HUES6 (cell line): ENCODE measurements at regions not wholly inside any gene's neighbourhood (a gene's known extent, or its start where the extent isn't known, plus 50 kb on each side); places are given as distances from the start of the nearest gene placed in this dataset.

ENCODE experiments used
- H3K27ac ChIP-seq: 2 replicates; pipeline ENCODE4 v1.7.0; 2013; ENCODE audit warnings: low read depth, mild to moderate bottlenecking, low read length, inconsistent platforms
- H3K27me3 ChIP-seq: 2 replicates; pipeline ENCODE4 v1.6.1; 2013; ENCODE audit warnings: low read length; ENCODE audit not compliant: control insufficient read depth, insufficient read depth
- H3K36me3 ChIP-seq: 2 replicates; pipeline ENCODE4 v1.6.1; 2013; ENCODE audit warnings: low read length; ENCODE audit not compliant: control insufficient read depth, insufficient read depth
- H3K4me1 ChIP-seq: 2 replicates; pipeline ENCODE4 v1.6.1; 2013; ENCODE audit warnings: low read length; ENCODE audit not compliant: control insufficient read depth, insufficient read depth
- H3K4me3 ChIP-seq: 2 replicates; pipeline ENCODE4 v1.5.1; 2013; ENCODE audit warnings: low read depth, low read length
- H3K9ac ChIP-seq: one replicate; pipeline ENCODE4 v1.6.1; 2013; ENCODE audit warnings: mild to moderate bottlenecking, low read length
- H3K9me3 ChIP-seq: 2 replicates; pipeline ENCODE4 v1.6.1; 2013; ENCODE audit warnings: low read depth, low read length; ENCODE audit not compliant: control insufficient read depth, insufficient read depth

- Histone ChIP-seq H3K9ac (no peak overlapping the region), H3K27ac (no peak overlapping the region), H3K4me1 (peaks cover 30% of the 10 kb centered on the region), H3K4me3 (no peak overlapping the region), H3K36me3 (no peaks in the 10 kb centered on the region; the same call in 1 of the 2 replicates), H3K9me3 (peaks cover 2% of the 10 kb centered on the region; the same call in 1 of the 2 replicates), H3K27me3 (no peaks in the 10 kb centered on the region)
Observed at GRCh38 chr2:156728328-156728727, 292.1 kb downstream of the GPD2 start.

GRCh38 chr2:156731506-156731905 lies 295.3 kb downstream of the GPD2 start:
- Histone ChIP-seq H3K9me3 (peaks cover 2% of the 10 kb centered on the region; the same call in 1 of the 2 replicates), H3K27me3 (no peaks in the 10 kb centered on the region), H3K4me1 (peaks cover 29% of the 10 kb centered on the region), H3K9ac (no peak overlapping the region), H3K27ac (no peak overlapping the region), H3K4me3 (no peak overlapping the region), H3K36me3 (no peaks in the 10 kb centered on the region; the same call in 1 of the 2 replicates)

DNA sequence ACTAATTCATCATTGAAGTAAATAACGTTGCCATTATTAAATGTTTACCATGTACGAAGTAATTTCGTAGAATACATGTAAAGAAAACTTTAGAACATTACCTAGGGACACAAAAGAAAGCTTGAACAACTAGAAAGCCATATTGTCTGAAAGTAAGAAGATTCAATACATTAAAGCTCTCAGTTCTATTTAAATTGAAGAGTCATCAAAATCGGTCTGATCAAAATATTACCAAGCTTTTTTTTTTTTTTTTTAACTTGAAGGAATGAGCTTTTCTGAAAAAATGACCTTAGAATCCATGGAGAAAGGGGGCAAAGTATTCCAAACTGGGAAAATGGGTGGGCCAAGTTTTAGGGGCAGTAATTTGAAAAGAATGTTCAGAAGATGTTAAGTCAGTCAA lies 300.8 kb downstream of the GPD2 start:
- H3K27me3 ChIP-seq: no peaks in the 10 kb centered on the region
- no peak overlapping the region for H3K27ac ChIP-seq
- no peak overlapping the region for H3K9ac ChIP-seq
- no peak overlapping the region for H3K4me3 ChIP-seq
- no peaks in the 10 kb centered on the region for H3K36me3 ChIP-seq
- peaks cover 10% of the 10 kb centered on the region for H3K4me1 ChIP-seq
- H3K9me3 ChIP-seq: no peaks in the 10 kb centered on the region

- no peaks in the 10 kb centered on the region for H3K9me3 ChIP-seq
- no peaks in the 10 kb centered on the region for H3K36me3 ChIP-seq
- no peak overlapping the region for H3K27ac ChIP-seq
- H3K4me1 ChIP-seq: peaks cover 8% of the 10 kb centered on the region
- H3K4me3 ChIP-seq: no peak overlapping the region
- no peak overlapping the region for H3K9ac ChIP-seq
- H3K27me3 ChIP-seq: no peaks in the 10 kb centered on the region
Observed at GRCh38 chr2:156739301-156739700, 303.1 kb downstream of the GPD2 start.

GRCh38 chr2:156745619-156746018 lies 309.4 kb downstream of the GPD2 start:
- Histone ChIP-seq H3K9me3 (no peaks in the 10 kb centered on the region), H3K4me3 (no peak overlapping the region), H3K9ac (no peak overlapping the region), H3K27ac (no peak overlapping the region), H3K36me3 (no peaks in the 10 kb centered on the region), H3K4me1 (peaks cover 12% of the 10 kb centered on the region), H3K27me3 (no peaks in the 10 kb centered on the region)

GRCh38 chr2:156748221-156748620 lies 312.0 kb downstream of the GPD2 start:
- Histone ChIP-seq H3K27me3 (no peaks in the 10 kb centered on the region), H3K9me3 (no peaks in the 10 kb centered on the region), H3K27ac (no peak overlapping the region), H3K4me1 (peaks cover 20% of the 10 kb centered on the region), H3K9ac (no peak overlapping the region), H3K4me3 (no peak overlapping the region), H3K36me3 (no peaks in the 10 kb centered on the region)

DNA sequence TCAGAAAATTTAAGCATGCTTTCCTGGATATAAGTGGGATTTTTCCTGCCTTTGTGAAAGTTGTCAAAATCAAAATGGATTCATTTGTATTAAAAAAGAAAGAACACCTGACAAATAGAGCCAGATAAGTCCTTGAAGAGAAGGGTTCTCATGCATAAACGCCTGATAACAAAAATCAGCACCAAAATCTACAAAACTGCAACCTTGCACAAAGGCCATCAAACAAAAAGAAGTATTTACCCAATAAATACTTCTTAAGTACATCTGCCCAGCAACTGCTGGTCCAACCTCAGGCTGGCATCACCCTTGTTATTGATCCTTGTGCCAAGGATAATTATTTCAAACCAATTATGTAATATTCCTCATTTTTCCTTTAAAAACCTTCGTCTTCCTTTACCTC lies 315.9 kb downstream of the GPD2 start:
- H3K36me3 ChIP-seq: no peaks in the 10 kb centered on the region
- H3K9ac ChIP-seq: no peak overlapping the region
- H3K27me3 ChIP-seq: no peaks in the 10 kb centered on the region
- H3K4me3 ChIP-seq: no peak overlapping the region
- H3K9me3 ChIP-seq: no peaks in the 10 kb centered on the region
- H3K4me1 ChIP-seq: peaks cover 15% of the 10 kb centered on the region
- H3K27ac ChIP-seq: no peak overlapping the region

DNA sequence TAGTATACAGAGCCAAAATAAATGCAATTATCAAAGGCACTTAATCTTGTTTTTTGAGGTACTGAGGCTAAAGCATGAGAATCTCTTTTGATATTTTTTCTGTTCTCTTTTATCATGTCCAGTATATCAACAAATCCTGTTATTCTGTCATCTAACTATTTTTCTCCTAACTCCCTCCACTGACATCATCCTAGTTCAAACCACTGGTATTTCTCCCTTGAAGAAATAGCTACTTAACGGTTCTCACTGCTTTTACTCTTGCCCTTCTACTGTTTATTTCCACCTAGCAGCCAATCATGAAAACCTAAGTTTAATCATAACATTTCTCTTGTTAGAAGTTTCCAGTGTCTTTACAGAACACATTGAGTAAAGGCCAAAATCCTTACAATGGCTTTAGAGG lies 317.6 kb downstream of the GPD2 start:
- Histone ChIP-seq H3K4me3 (no peak overlapping the region), H3K9me3 (no peaks in the 10 kb centered on the region), H3K27me3 (no peaks in the 10 kb centered on the region), H3K9ac (no peak overlapping the region), H3K27ac (no peak overlapping the region), H3K36me3 (no peaks in the 10 kb centered on the region), H3K4me1 (peaks cover 8% of the 10 kb centered on the region; the same call in 1 of the 2 replicates)

DNA sequence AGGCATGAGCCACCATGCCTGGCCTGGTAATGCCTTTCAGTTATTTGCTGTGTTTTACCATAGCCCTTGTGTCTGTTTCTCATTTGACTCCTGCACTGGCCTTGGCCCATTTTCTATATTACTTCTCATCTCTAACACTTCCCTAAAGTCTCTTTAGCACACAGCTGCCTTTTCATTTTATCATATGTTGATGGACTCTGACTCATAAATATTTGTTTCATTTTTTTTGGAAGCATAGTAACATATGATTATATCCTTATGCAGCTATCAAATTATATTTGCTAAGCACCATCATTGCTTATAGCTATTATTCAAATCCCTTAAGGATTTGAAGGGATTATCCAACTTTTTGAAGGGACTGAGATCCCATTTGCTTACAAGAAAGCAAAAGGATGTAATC lies 320.3 kb downstream of the GPD2 start:
- no peaks in the 10 kb centered on the region for H3K27me3 ChIP-seq
- no peak overlapping the region for H3K4me3 ChIP-seq
- no peaks in the 10 kb centered on the region for H3K9me3 ChIP-seq
- peaks cover 2% of the 10 kb centered on the region; the same call in 1 of the 2 replicates for H3K4me1 ChIP-seq
- no peaks in the 10 kb centered on the region for H3K36me3 ChIP-seq
- H3K9ac ChIP-seq: no peak overlapping the region
- no peak overlapping the region for H3K27ac ChIP-seq

DNA sequence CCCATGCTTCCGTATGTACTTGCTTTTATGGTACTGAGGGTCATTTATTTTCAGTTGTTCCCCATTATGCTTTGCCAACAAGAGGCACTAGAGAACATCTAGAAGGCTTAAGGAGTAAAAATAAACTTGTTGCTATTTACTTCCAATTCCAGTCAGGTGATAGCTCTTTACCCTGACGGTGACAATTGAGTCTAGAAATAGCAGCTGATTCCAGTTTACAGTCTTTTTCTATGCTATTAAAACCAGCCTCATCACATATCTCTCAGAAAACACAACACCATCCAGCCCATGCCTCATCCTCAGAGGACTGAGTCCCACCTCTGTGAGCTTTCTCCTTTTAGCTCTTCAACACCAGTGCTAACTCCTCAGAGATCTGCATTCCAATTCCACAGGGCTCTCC lies 327.0 kb downstream of the GPD2 start:
- Histone ChIP-seq H3K27ac (no peak overlapping the region), H3K4me1 (no peaks in the 10 kb centered on the region), H3K9me3 (no peaks in the 10 kb centered on the region), H3K9ac (no peak overlapping the region), H3K27me3 (no peaks in the 10 kb centered on the region), H3K4me3 (no peak overlapping the region), H3K36me3 (no peaks in the 10 kb centered on the region)

DNA sequence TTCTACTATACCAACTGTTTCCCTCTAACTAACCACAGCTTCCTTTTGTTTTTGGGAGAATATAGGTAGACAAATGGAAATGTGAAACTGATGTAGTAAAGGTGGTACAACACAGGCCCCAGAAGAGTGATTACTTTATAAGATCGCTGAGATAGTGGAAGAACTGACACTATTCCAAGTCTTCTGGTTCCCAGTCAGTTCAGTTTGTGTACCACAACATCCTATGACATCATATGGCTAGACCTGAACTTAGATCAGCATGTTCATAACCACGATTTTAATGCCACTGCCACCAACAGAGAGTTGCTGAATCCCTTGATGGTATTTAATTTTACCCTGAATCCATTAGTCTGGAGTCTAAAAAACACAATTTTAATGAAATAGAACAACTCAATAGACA lies 328.9 kb downstream of the GPD2 start:
- no peak overlapping the region for H3K4me3 ChIP-seq
- H3K27me3 ChIP-seq: no peaks in the 10 kb centered on the region
- no peaks in the 10 kb centered on the region for H3K4me1 ChIP-seq
- no peak overlapping the region for H3K9ac ChIP-seq
- no peaks in the 10 kb centered on the region for H3K36me3 ChIP-seq
- no peak overlapping the region for H3K27ac ChIP-seq
- no peaks in the 10 kb centered on the region; the same call in 1 of the 2 replicates for H3K9me3 ChIP-seq

DNA sequence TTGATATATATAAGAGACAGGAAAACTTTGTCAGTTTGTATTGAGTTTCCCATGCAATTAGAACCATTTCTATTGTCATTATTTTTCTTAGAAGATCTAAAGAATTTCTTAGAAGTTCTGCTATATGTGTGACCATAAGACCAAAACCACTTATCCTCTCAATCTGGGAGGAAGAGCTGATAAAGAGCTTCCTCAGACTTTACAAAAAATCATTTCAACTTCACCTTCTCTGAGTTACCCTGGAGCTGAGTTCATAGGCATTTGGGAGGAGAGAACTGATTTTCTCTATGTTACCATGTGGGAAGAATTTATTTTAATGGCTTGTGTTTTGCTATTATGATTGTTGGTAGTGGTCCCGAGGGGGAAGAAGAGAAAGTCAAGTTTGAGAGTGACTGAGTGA lies 329.3 kb downstream of the GPD2 start:
- Histone ChIP-seq H3K36me3 (no peaks in the 10 kb centered on the region), H3K27ac (no peak overlapping the region), H3K27me3 (no peaks in the 10 kb centered on the region), H3K4me1 (no peaks in the 10 kb centered on the region), H3K9ac (no peak overlapping the region), H3K9me3 (no peaks in the 10 kb centered on the region; the same call in 1 of the 2 replicates), H3K4me3 (no peak overlapping the region)
